CD8-positive, alpha-beta memory T cell (primary cell): ENCODE measurements at regions not wholly inside any gene's neighbourhood (a gene's known extent, or its start where the extent isn't known, plus 50 kb on each side); places are given as distances from the start of the nearest gene placed in this dataset.

Experiments used
- CTCF ChIA-PET: fragments of 350-600 bp; sonication (Branson Sonifier 250); formaldehyde crosslinking; loops from one replicate; lab custom pipeline; 2021; ENCODE audit warnings: antibody characterized with exemption; lab: Charles Lee
- POLR2A ChIA-PET: fragments of 350-600 bp; sonication (Branson Sonifier 250); formaldehyde crosslinking; loops from one replicate; lab custom pipeline; 2021; ENCODE audit warnings: antibody characterized with exemption; lab: Charles Lee
- DNase-seq, 5 donors: peaks; one replicate each; pipeline versions ENCODE4 v3.0.0 to v3.0.0-alpha.2; 2020 to 2022; ENCODE audit warnings: mixed read lengths in 1 of 5
- H3K27ac ChIP-seq: one replicate; pipeline ENCODE4 v1.7.0; 2013; ENCODE audit warnings: low read depth, mild to moderate bottlenecking, low read length, moderate library complexity
- H3K27me3 ChIP-seq: 2 replicates; pipeline ENCODE4 v1.7.0; 2013; ENCODE audit warnings: low read length, mild to moderate bottlenecking; ENCODE audit not compliant: insufficient read depth, poor library complexity, severe bottlenecking
- H3K36me3 ChIP-seq: 2 replicates; pipeline ENCODE4 v1.7.0; 2013; ENCODE audit warnings: mild to moderate bottlenecking, low read length, moderate library complexity; ENCODE audit not compliant: insufficient read depth
- H3K4me1 ChIP-seq: 2 replicates; pipeline ENCODE4 v1.7.0; 2013; ENCODE audit warnings: mild to moderate bottlenecking, low read length, moderate library complexity; ENCODE audit not compliant: insufficient read depth
- H3K4me3 ChIP-seq: 2 replicates; pipeline ENCODE4 v1.7.0; 2013; ENCODE audit warnings: mild to moderate bottlenecking, low read length
- H3K9me3 ChIP-seq: 2 replicates; pipeline ENCODE4 v1.7.0; 2013; ENCODE audit warnings: mild to moderate bottlenecking, low read length
- H3K27ac Mint-ChIP-seq, 8 donors: one replicate each; pipeline ENCODE4 v1.8.0; 2020 to 2021; ENCODE audit warnings: mixed read lengths in 8 of 8, mild to moderate bottlenecking in 6 of 8, inconsistent platforms in 3 of 8, moderate library complexity in 3 of 8
- H3K27me3 Mint-ChIP-seq, 2 donors: one replicate each; pipeline ENCODE4 v1.8.0; 2020 to 2021; ENCODE audit warnings: mixed read lengths in 2 of 2, mild to moderate bottlenecking in 1 of 2, moderate library complexity in 1 of 2
- H3K36me3 Mint-ChIP-seq, 3 donors: one replicate each; pipeline ENCODE4 v1.8.0; 2020 to 2021; ENCODE audit warnings: mixed read lengths in 3 of 3, inconsistent platforms in 1 of 3, mild to moderate bottlenecking in 1 of 3
- H3K4me1 Mint-ChIP-seq, 3 donors: one replicate each; pipeline ENCODE4 v1.8.0; 2020 to 2021; ENCODE audit warnings: mixed read lengths in 3 of 3, inconsistent platforms in 1 of 3, mild to moderate bottlenecking in 1 of 3
- H3K4me3 Mint-ChIP-seq, 7 donors: one replicate each; pipeline ENCODE4 v1.8.0; 2020 to 2021; ENCODE audit warnings: mixed read lengths in 7 of 7, mild to moderate bottlenecking in 6 of 7, moderate library complexity in 4 of 7, inconsistent platforms in 2 of 7
- H3K9me3 Mint-ChIP-seq, 5 donors: one replicate each; pipeline ENCODE4 v1.8.0; 2020 to 2022; ENCODE audit warnings: mixed read lengths in 5 of 5, mild to moderate bottlenecking in 3 of 5, moderate library complexity in 2 of 5, inconsistent platforms in 1 of 5

- Histone ChIP-seq H3K27me3 (no peaks in the 10 kb centered on the region), H3K27ac (no peak overlapping the region), H3K36me3 (no peaks in the 10 kb centered on the region), H3K4me1 (peaks cover 62% of the 10 kb centered on the region), H3K9me3 (no peaks in the 10 kb centered on the region), H3K4me3 (no peak overlapping the region)
- POLR2A ChIA-PET = interaction anchor here (0.6 kb wide), 1 partner anchor 175 kb away, joined by 5 read pairs; no protein-coding TSS in a partner anchor
- H3K36me3 Mint-ChIP-seq = peaks cover 0 to 7% (median 0%) of the 10 kb centered on the region in 3 donors
- no peak overlapping the region for H3K27ac Mint-ChIP-seq
- no peaks in the 10 kb centered on the region for H3K27me3 Mint-ChIP-seq
- DNase-seq = no peak
- CTCF ChIA-PET = interaction anchor here (2.4 kb wide), 1 partner anchor 10 kb away, joined by 8 read pairs; no protein-coding TSS in a partner anchor
- H3K9me3 Mint-ChIP-seq = no peaks in the 10 kb centered on the region
- peaks cover 90 to 96% (median 92%) of the 10 kb centered on the region in 3 donors for H3K4me1 Mint-ChIP-seq
- no peak overlapping the region for H3K4me3 Mint-ChIP-seq
Measured at GRCh38 chr1:114336360-114336759, 174.6 kb downstream of the TRIM33 start.

GRCh38 chr1:114335273-114335672, 175.7 kb downstream of the TRIM33 start:
- Mint-ChIP-seq H3K27ac (peak overlapping the region in 5 of 8 donors; percentile 21 to 80 (median 48)), H3K4me3 (peak overlapping the region in 6 of 7 donors; percentile 10 to 71 (median 39)), H3K36me3 (peaks cover 0 to 7% (median 0%) of the 10 kb centered on the region in 3 donors), H3K27me3 (no peaks in the 10 kb centered on the region), H3K9me3 (no peaks in the 10 kb centered on the region), H3K4me1 (peaks cover 89 to 95% (median 92%) of the 10 kb centered on the region in 3 donors)
- no peak overlapping the region for H3K27ac ChIP-seq
- H3K9me3 ChIP-seq = no peaks in the 10 kb centered on the region
- H3K36me3 ChIP-seq = no peaks in the 10 kb centered on the region
- H3K4me3 ChIP-seq = no peak overlapping the region
- CTCF ChIA-PET = interaction anchor here (2.6 kb wide), 1 partner anchor 11 kb away, joined by 14 read pairs; no protein-coding TSS in a partner anchor
- DNase-seq = no peak
- POLR2A ChIA-PET = no interaction called here
- peaks cover 64% of the 10 kb centered on the region for H3K4me1 ChIP-seq
- H3K27me3 ChIP-seq = no peaks in the 10 kb centered on the region

- Mint-ChIP-seq H3K27me3 (no peaks in the 10 kb centered on the region), H3K4me1 (peaks cover 89 to 95% (median 92%) of the 10 kb centered on the region in 3 donors), H3K9me3 (no peaks in the 10 kb centered on the region), H3K36me3 (peaks cover 0 to 7% (median 0%) of the 10 kb centered on the region in 3 donors), H3K27ac (peak overlapping the region in 7 of 8 donors; percentile 10 to 80 (median 54)), H3K4me3 (peak overlapping the region in 6 of 7 donors; percentile 50 to 71 (median 56))
- DNase-seq = peak in 1 of 5 donors; percentile 19
- ChIA-PET POLR2A (no interaction called here), CTCF (interaction anchor here (2.6 kb wide), 1 partner anchor 12 kb away, joined by 14 read pairs; no protein-coding TSS in a partner anchor)
- H3K4me1 ChIP-seq = peaks cover 64% of the 10 kb centered on the region
- H3K4me3 ChIP-seq = peak overlapping the region; percentile 11
- H3K27ac ChIP-seq = no peak overlapping the region
- H3K9me3 ChIP-seq = no peaks in the 10 kb centered on the region
- no peaks in the 10 kb centered on the region for H3K27me3 ChIP-seq
- no peaks in the 10 kb centered on the region for H3K36me3 ChIP-seq
Measured at GRCh38 chr1:114334297-114334696, 176.7 kb downstream of the TRIM33 start.

- ChIA-PET CTCF (interaction anchor here (1.3 to 2.6 kb wide), 2 partner anchors 12 to 51 kb away, joined by 4 to 14 read pairs; no protein-coding TSS in a partner anchor), POLR2A (no interaction called here)
- Mint-ChIP-seq H3K9me3 (no peaks in the 10 kb centered on the region), H3K27ac (peak overlapping the region in 7 of 8 donors; percentile 13 to 86 (median 61)), H3K4me1 (peaks cover 89 to 95% (median 92%) of the 10 kb centered on the region in 3 donors), H3K27me3 (no peaks in the 10 kb centered on the region), H3K4me3 (peak overlapping the region in 5 of 7 donors; percentile 3 to 82 (median 42)), H3K36me3 (peaks cover 0 to 7% (median 0%) of the 10 kb centered on the region in 3 donors)
- H3K27ac ChIP-seq = no peak overlapping the region
- no peak overlapping the region for H3K4me3 ChIP-seq
- H3K9me3 ChIP-seq = no peaks in the 10 kb centered on the region
- H3K27me3 ChIP-seq = no peaks in the 10 kb centered on the region
- peaks cover 60% of the 10 kb centered on the region for H3K4me1 ChIP-seq
- H3K36me3 ChIP-seq = no peaks in the 10 kb centered on the region
- no peak for DNase-seq
Measured at GRCh38 chr1:114333690-114334089, 177.3 kb downstream of the TRIM33 start.

- Histone ChIP-seq H3K27ac (no peak overlapping the region), H3K4me1 (peaks cover 60% of the 10 kb centered on the region), H3K36me3 (no peaks in the 10 kb centered on the region), H3K27me3 (no peaks in the 10 kb centered on the region), H3K4me3 (no peak overlapping the region), H3K9me3 (no peaks in the 10 kb centered on the region)
- DNase-seq = no peak
- H3K27me3 Mint-ChIP-seq = no peaks in the 10 kb centered on the region
- H3K4me1 Mint-ChIP-seq = peaks cover 83 to 87% (median 86%) of the 10 kb centered on the region in 3 donors
- POLR2A ChIA-PET = interaction anchor here (0.8 kb wide), 1 partner anchor 9 kb away, joined by 4 read pairs; no protein-coding TSS in a partner anchor
- H3K36me3 Mint-ChIP-seq = no peaks in the 10 kb centered on the region
- H3K4me3 Mint-ChIP-seq = peak overlapping the region in 6 of 7 donors; percentile 3 to 65 (median 16)
- H3K27ac Mint-ChIP-seq = peak overlapping the region in 6 of 8 donors; percentile 2 to 84 (median 22)
- H3K9me3 Mint-ChIP-seq = no peaks in the 10 kb centered on the region
- CTCF ChIA-PET = interaction anchor here (4.9 kb wide), 1 partner anchor 15 kb away, joined by 30 read pairs; no protein-coding TSS in a partner anchor
Measured at GRCh38 chr1:114331936-114332335, 178.3 kb upstream of the SYT6 start.

- Mint-ChIP-seq H3K4me3 (peak overlapping the region in 6 of 7 donors; percentile 40 to 70 (median 47)), H3K9me3 (no peaks in the 10 kb centered on the region), H3K36me3 (no peaks in the 10 kb centered on the region), H3K27ac (peak overlapping the region in 7 of 8 donors; percentile 43 to 93 (median 86)), H3K27me3 (no peaks in the 10 kb centered on the region), H3K4me1 (peaks cover 73 to 76% (median 75%) of the 10 kb centered on the region in 3 donors)
- CTCF ChIA-PET = interaction anchor here (4.9 kb wide), 1 partner anchor 16 kb away, joined by 30 read pairs; no protein-coding TSS in a partner anchor
- POLR2A ChIA-PET = interaction anchor here (1.0 kb wide), 1 partner anchor 10 kb away, joined by 4 read pairs; no protein-coding TSS in a partner anchor
- Histone ChIP-seq H3K4me1 (peaks cover 60% of the 10 kb centered on the region), H3K36me3 (no peaks in the 10 kb centered on the region), H3K27me3 (no peaks in the 10 kb centered on the region), H3K27ac (no peak overlapping the region), H3K4me3 (no peak overlapping the region), H3K9me3 (no peaks in the 10 kb centered on the region)
- DNase-seq = peak in 3 of 5 donors; percentile 15 to 30 (median 23)
Measured at GRCh38 chr1:114330451-114330983, 176.8 kb upstream of the SYT6 start.

GRCh38 chr1:114328361-114328904, 174.8 kb upstream of the SYT6 start:
- CTCF ChIA-PET = interaction anchor here (1.3 to 4.9 kb wide), 3 partner anchors 14 to 46 kb away, joined by 3 to 30 read pairs (median 4); no protein-coding TSS in a partner anchor
- no peaks in the 10 kb centered on the region for H3K36me3 ChIP-seq
- POLR2A ChIA-PET = no interaction called here
- H3K27ac ChIP-seq = no peak overlapping the region
- H3K27me3 ChIP-seq = no peaks in the 10 kb centered on the region
- peaks cover 0 to 3% of the 10 kb centered on the region in 2 donors for H3K27me3 Mint-ChIP-seq
- H3K4me1 Mint-ChIP-seq = peaks cover 57 to 58% (median 57%) of the 10 kb centered on the region in 3 donors
- no peaks in the 10 kb centered on the region for H3K9me3 ChIP-seq
- peaks cover 0 to 4% (median 0%) of the 10 kb centered on the region in 3 donors for H3K36me3 Mint-ChIP-seq
- no peak overlapping the region for H3K4me3 ChIP-seq
- peaks cover 39% of the 10 kb centered on the region for H3K4me1 ChIP-seq
- H3K9me3 Mint-ChIP-seq = no peaks in the 10 kb centered on the region
- peak overlapping the region in 1 of 8 donors; percentile 52 for H3K27ac Mint-ChIP-seq
- DNase-seq = no peak
- no peak overlapping the region for H3K4me3 Mint-ChIP-seq

GRCh38 chr1:114324662-114324965, 170.9 kb upstream of the SYT6 start:
- CTCF ChIA-PET = no interaction called here
- no peak overlapping the region for H3K4me3 ChIP-seq
- peaks cover 0 to 5% of the 10 kb centered on the region in 2 donors for H3K27me3 Mint-ChIP-seq
- no peaks in the 10 kb centered on the region for H3K36me3 ChIP-seq
- no peak overlapping the region for H3K4me3 Mint-ChIP-seq
- no peak for DNase-seq
- H3K4me1 Mint-ChIP-seq = peaks cover 23 to 29% (median 27%) of the 10 kb centered on the region in 3 donors
- H3K27me3 ChIP-seq = no peaks in the 10 kb centered on the region
- peaks cover 0 to 8% (median 0%) of the 10 kb centered on the region in 3 donors for H3K36me3 Mint-ChIP-seq
- H3K27ac ChIP-seq = no peak overlapping the region
- POLR2A ChIA-PET = no interaction called here
- H3K27ac Mint-ChIP-seq = peak overlapping the region in 1 of 8 donors; percentile 48
- peaks cover 4% of the 10 kb centered on the region for H3K4me1 ChIP-seq
- no peaks in the 10 kb centered on the region for H3K9me3 Mint-ChIP-seq
- no peaks in the 10 kb centered on the region for H3K9me3 ChIP-seq
